H9 (cell line): ENCODE measurements at regions not wholly inside any gene's neighbourhood (a gene's known extent, or its start where the extent isn't known, plus 50 kb on each side); places are given as distances from the start of the nearest gene placed in this dataset.
"Not testable (repeated sequence)": the region's sequence is repeated elsewhere in the genome, so short reads cannot be mapped to it uniquely, and the experiment has no call there.

Experiments used
- DNase-seq: peaks from one replicate; pipeline ENCODE4 v3.0.0-alpha.2; 2017
- H2AFZ ChIP-seq: one replicate; pipeline ENCODE4 v1.6.1; 2013; ENCODE audit warnings: mild to moderate bottlenecking, low read length, control low read depth, moderate library complexity
- H2AK5ac ChIP-seq: 2 replicates; pipeline ENCODE4 v1.6.1; 2013; ENCODE audit warnings: low read length, control low read depth, mixed read lengths; ENCODE audit not compliant: insufficient read length
- H2BK120ac ChIP-seq: one replicate; pipeline ENCODE4 v1.6.1; 2013; ENCODE audit warnings: low read depth, mild to moderate bottlenecking, low read length, control low read depth, inconsistent platforms; ENCODE audit not compliant: poor library complexity, severe bottlenecking
- H2BK12ac ChIP-seq: 2 replicates; pipeline ENCODE4 v1.6.1; 2013; ENCODE audit warnings: low read length, control low read depth, mixed read lengths, low read depth; ENCODE audit not compliant: insufficient read length
- H2BK15ac ChIP-seq: 2 replicates; pipeline ENCODE4 v1.6.1; 2013; ENCODE audit warnings: low read depth, low read length, control low read depth
- H2BK20ac ChIP-seq: one replicate; pipeline ENCODE4 v1.6.1; 2013; ENCODE audit warnings: low read depth, mild to moderate bottlenecking, low read length, control low read depth, inconsistent platforms; ENCODE audit not compliant: poor library complexity, severe bottlenecking
- H2BK5ac ChIP-seq: 2 replicates; pipeline ENCODE4 v1.6.1; 2013; ENCODE audit warnings: low read length, control low read depth, mixed read lengths; ENCODE audit not compliant: insufficient read length
- H3K14ac ChIP-seq: 2 replicates; pipeline ENCODE4 v1.6.1; 2013; ENCODE audit warnings: low read length, control low read depth; ENCODE audit not compliant: insufficient read depth
- H3K18ac ChIP-seq: 2 replicates; pipeline ENCODE4 v1.6.1; 2013; ENCODE audit warnings: low read depth, mild to moderate bottlenecking, mixed read lengths, low read length, control low read depth; ENCODE audit not compliant: insufficient read length
- H3K23ac ChIP-seq: 2 replicates; pipeline ENCODE4 v1.6.1; 2013; ENCODE audit warnings: low read length, control low read depth, mixed read lengths, low read depth; ENCODE audit not compliant: insufficient read length
- H3K23me2 ChIP-seq: 2 replicates; pipeline ENCODE4 v1.6.1; 2013; ENCODE audit warnings: low read depth, mild to moderate bottlenecking, mixed read lengths, low read length, control low read depth; ENCODE audit not compliant: insufficient read length, poor library complexity, severe bottlenecking
- H3K27ac ChIP-seq: 2 replicates; pipeline ENCODE4 v1.5.1; 2013; ENCODE audit warnings: low read length, control low read depth, mixed read lengths, low read depth; ENCODE audit not compliant: insufficient read length
- H3K27me3 ChIP-seq: 2 replicates; pipeline ENCODE4 v1.6.1; 2013; ENCODE audit warnings: low read length, control low read depth, inconsistent platforms; ENCODE audit not compliant: insufficient read depth
- H3K4ac ChIP-seq: 2 replicates; pipeline ENCODE4 v1.6.1; 2013; ENCODE audit warnings: low read depth, mild to moderate bottlenecking, control low read depth, inconsistent platforms, low read length, moderate library complexity
- H3K4me1 ChIP-seq: 2 replicates; pipeline ENCODE4 v1.6.1; 2013; ENCODE audit warnings: low read length, control low read depth, inconsistent platforms; ENCODE audit not compliant: insufficient read depth
- H3K4me2 ChIP-seq: 2 replicates; pipeline ENCODE4 v1.6.1; 2013; ENCODE audit warnings: low read length, control low read depth, mixed read lengths; ENCODE audit not compliant: insufficient read length, insufficient read depth
- H3K56ac ChIP-seq: 2 replicates; pipeline ENCODE4 v1.6.1; 2013; ENCODE audit warnings: low read depth, mild to moderate bottlenecking, mixed read lengths, low read length, control low read depth; ENCODE audit not compliant: insufficient read length
- H3K79me1 ChIP-seq: 2 replicates; pipeline ENCODE4 v1.6.1; 2013; ENCODE audit warnings: low read depth, mild to moderate bottlenecking, moderate library complexity, low read length, control low read depth, inconsistent platforms; ENCODE audit not compliant: insufficient read depth, poor library complexity, severe bottlenecking
- H3K79me2 ChIP-seq: 2 replicates; pipeline ENCODE4 v1.6.1; 2013; ENCODE audit warnings: low read length, control low read depth, inconsistent platforms; ENCODE audit not compliant: insufficient read depth
- H3K9ac ChIP-seq: 2 replicates; pipeline ENCODE4 v1.6.1; 2013; ENCODE audit warnings: low read length, control low read depth, mixed read lengths; ENCODE audit not compliant: insufficient read length; ENCODE audit errors: extremely low read depth
- H3K9me3 ChIP-seq: one replicate; pipeline ENCODE4 v1.6.1; 2013; ENCODE audit warnings: low read depth, low read length, inconsistent platforms; ENCODE audit not compliant: control insufficient read depth
- H3T11ph ChIP-seq: one replicate; pipeline ENCODE4 v1.6.1; 2013; ENCODE audit warnings: mild to moderate bottlenecking, low read length, control low read depth, inconsistent platforms
- H4K20me1 ChIP-seq: one replicate; pipeline ENCODE4 v1.6.1; 2013; ENCODE audit not compliant: control insufficient read depth, insufficient read length, insufficient read depth
- H4K5ac ChIP-seq: 2 replicates; pipeline ENCODE4 v1.6.1; 2013; ENCODE audit warnings: low read depth, mild to moderate bottlenecking, mixed read lengths, low read length, control low read depth; ENCODE audit not compliant: insufficient read length
- H4K8ac ChIP-seq: replicated peaks from 2 replicates; pipeline ENCODE4 v1.6.1; 2013; ENCODE audit warnings: low read length, control low read depth, mixed read lengths, low read depth; ENCODE audit not compliant: insufficient read length
- H4K91ac ChIP-seq: 2 replicates; pipeline ENCODE4 v1.6.1; 2013; ENCODE audit warnings: low read depth, mild to moderate bottlenecking, moderate library complexity, mixed read lengths, low read length, control low read depth; ENCODE audit not compliant: insufficient read length
- H3K27ac Mint-ChIP-seq, 3 experiments: 2 replicates in 2 of 3; 3 replicates in 1 of 3; pipeline ENCODE4 v1.8.0; 2020 to 2021; ENCODE audit warnings: mixed read lengths in 3 of 3, mild to moderate bottlenecking in 1 of 3, moderate library complexity in 1 of 3
- H3K27me3 Mint-ChIP-seq: 2 replicates; pipeline ENCODE4 v1.8.0; 2021; ENCODE audit warnings: low read depth, mild to moderate bottlenecking, moderate library complexity, mixed read lengths
- H3K36me3 Mint-ChIP-seq, 3 experiments: 2 replicates in 2 of 3; 3 replicates in 1 of 3; pipeline ENCODE4 v1.8.0; 2020 to 2021; ENCODE audit warnings: low read depth in 3 of 3, mixed read lengths in 3 of 3; ENCODE audit not compliant: insufficient read depth in 1 of 3
- H3K4me1 Mint-ChIP-seq, 2 experiments: 2 replicates each; pipeline ENCODE4 v1.8.0; 2020; ENCODE audit warnings: mixed read lengths in 2 of 2
- H3K4me3 Mint-ChIP-seq, 2 experiments: 2 replicates in 1 of 2; 3 replicates in 1 of 2; pipeline ENCODE4 v1.8.0; 2020 to 2021; ENCODE audit warnings: mild to moderate bottlenecking in 2 of 2, mixed read lengths in 2 of 2, moderate library complexity in 1 of 2
- H3K9me3 Mint-ChIP-seq, 2 experiments: 2 replicates in 1 of 2; 3 replicates in 1 of 2; pipeline ENCODE4 v1.8.0; 2020; ENCODE audit warnings: mild to moderate bottlenecking in 2 of 2, mixed read lengths in 2 of 2, moderate library complexity in 1 of 2
- CTCF ChIP-seq: fragments of 200-600 bp; sonication (generic); conservative IDR thresholded peaks from 3 replicates; pipeline ENCODE4 v1.8.0; 2021; ENCODE audit warnings: antibody characterized with exemption, mild to moderate bottlenecking
- WGBS: extraction: QIAGEN DNeasy Blood & Tissue Kit; methylation state at CpG from one replicate; pipeline ENCODE4 v1.1.7; 2013; ENCODE audit warnings: missing lambda C conversion rate, low lambda C conversion rate, mixed read lengths; ENCODE audit not compliant: insufficient read length; ENCODE audit errors: extremely low coverage; 5-methylcytosine and 5-hydroxymethylcytosine counted together

DNA sequence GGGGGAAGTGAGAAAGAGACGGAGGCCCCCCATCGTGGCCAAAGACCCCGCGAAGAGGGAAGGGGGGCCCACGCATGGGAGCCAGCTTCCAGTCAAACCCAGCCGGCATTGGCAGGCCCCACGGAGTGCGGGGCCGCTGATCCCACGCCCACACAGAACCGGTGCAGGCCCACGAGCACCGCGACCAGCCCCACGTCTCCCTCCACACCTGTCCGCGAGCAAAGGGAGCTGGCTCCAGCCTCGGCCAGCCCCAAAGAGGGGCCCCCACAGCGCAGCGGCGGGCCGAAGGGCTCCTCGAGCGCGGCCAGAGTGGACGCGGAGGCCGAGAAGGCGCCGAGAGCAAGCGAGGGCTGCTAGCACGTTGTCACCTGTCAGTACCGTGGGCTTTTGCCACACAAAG is 125.0 kb upstream of the TWIST2 start:
- Histone ChIP-seq H2BK120ac (no peak overlapping the region), H3K4me1 (no peaks in the 10 kb centered on the region), H2BK20ac (no peak overlapping the region), H3K79me2 (no peaks in the 10 kb centered on the region), H3K4me2 (no peak overlapping the region), H3K23ac (no peak overlapping the region), H3K4ac (no peak overlapping the region), H3K9me3 (no peaks in the 10 kb centered on the region), H2BK15ac (no peak overlapping the region), H4K8ac (no peak overlapping the region), H4K5ac (no peak overlapping the region), H3K14ac (no peak overlapping the region), H3K56ac (no peak overlapping the region), H3K18ac (no peak overlapping the region), H3K79me1 (no peaks in the 10 kb centered on the region), H2AFZ (no peak overlapping the region), H4K91ac (no peak overlapping the region), H3K9ac (no peak overlapping the region), H2BK5ac (no peak overlapping the region), H4K20me1 (no peaks in the 10 kb centered on the region), H3K27me3 (no peaks in the 10 kb centered on the region), H3K27ac (no peak overlapping the region), H3T11ph (no peak overlapping the region), H2BK12ac (no peak overlapping the region), H3K23me2 (no peaks in the 10 kb centered on the region), H2AK5ac (no peak overlapping the region)
- H3K9me3 Mint-ChIP-seq: peaks cover 13 to 14% of the 10 kb centered on the region in 2 experiments
- TF ChIP-seq CTCF: no peak
- peaks cover 29% of the 10 kb centered on the region for H3K27me3 Mint-ChIP-seq
- DNase-seq: no peak
- H3K4me3 Mint-ChIP-seq: no peak overlapping the region
- peaks cover 0 to 4% (median 3%) of the 10 kb centered on the region in 3 experiments; a peak in 4 of 7 replicates for H3K36me3 Mint-ChIP-seq
- peaks cover 0 to 4% of the 10 kb centered on the region in 2 experiments; a peak in 1 of 4 replicates for H3K4me1 Mint-ChIP-seq
- no CpG with 5 or more reads among the region's 33 CpGs for WGBS
- no peak overlapping the region for H3K27ac Mint-ChIP-seq

GRCh38 chr2:238723740-238724320 is 124.1 kb upstream of the TWIST2 start:
- H2BK20ac ChIP-seq, H3K23me2 ChIP-seq, H3K18ac ChIP-seq, H3K27ac ChIP-seq, H3T11ph ChIP-seq, H2AK5ac ChIP-seq, H2BK12ac ChIP-seq, H3K4me1 ChIP-seq, H2BK120ac ChIP-seq, H3K79me2 ChIP-seq, H3K36me3 Mint-ChIP-seq, H3K56ac ChIP-seq, H4K8ac ChIP-seq, H3K27ac Mint-ChIP-seq, H3K14ac ChIP-seq, H2BK15ac ChIP-seq, H4K5ac ChIP-seq, H3K4me1 Mint-ChIP-seq, H3K4me3 Mint-ChIP-seq, H3K9ac ChIP-seq, H3K23ac ChIP-seq, H4K20me1 ChIP-seq, H3K79me1 ChIP-seq, H3K4ac ChIP-seq, H2BK5ac ChIP-seq, H3K27me3 ChIP-seq, H3K4me2 ChIP-seq, H3K9me3 ChIP-seq, H2AFZ ChIP-seq, H4K91ac ChIP-seq, DNase-seq: not testable (repeated sequence)
- H3K27me3 Mint-ChIP-seq: peaks cover 29% of the 10 kb centered on the region
- WGBS: no CpG with 5 or more reads among the region's 8 CpGs
- peaks cover 13 to 14% of the 10 kb centered on the region in 2 experiments for H3K9me3 Mint-ChIP-seq
